ENCODE measurements at regions not wholly inside any gene's neighbourhood (a gene's known extent, or its start where the extent isn't known, plus 50 kb on each side); places are given as distances from the start of the nearest gene placed in this dataset.

DNA sequence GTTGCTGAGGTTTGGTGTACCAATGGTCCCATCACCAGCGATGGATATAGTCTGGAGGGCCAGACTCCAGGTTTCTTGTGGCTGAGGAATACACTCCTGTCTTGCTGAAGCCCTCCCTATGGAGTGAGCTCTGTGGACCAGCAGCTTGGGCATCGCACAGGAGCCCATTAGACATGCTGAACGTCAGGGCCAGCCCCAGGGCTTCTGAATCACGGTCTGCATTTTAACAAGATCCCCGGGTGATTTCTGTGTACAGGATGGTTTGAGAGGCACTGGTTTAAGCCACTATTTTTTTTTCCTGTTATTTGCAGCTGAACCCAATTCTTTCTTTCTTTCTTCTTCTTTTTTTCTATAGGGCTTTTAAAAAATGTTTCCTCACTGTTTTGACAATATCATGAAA is 69.5 kb upstream of the XCR1 start:
- Histone ChIP-seq H3K36me3 (ENCODE audit: control insufficient read depth in 3 of 3, insufficient read depth in 2 of 3, low read depth in 1 of 3, low read length in 3 of 3) (no peaks in the 10 kb centered on the region), H3K27me3 (ENCODE audit: control insufficient read depth in 3 of 3, insufficient read depth in 3 of 3, low read length in 3 of 3) (no peaks in the 10 kb centered on the region), H3K27ac (ENCODE audit: low read depth in 1 of 3, low read length in 2 of 3) (peak overlapping the region in 1 of 3 donors; percentile 45), H3K4me1 (ENCODE audit: control insufficient read depth in 3 of 3, insufficient read depth in 2 of 3, low read depth in 1 of 3, low read length in 2 of 3) (peaks cover 0 to 6% (median 3%) of the 10 kb centered on the region in 3 donors), H3K9me3 (ENCODE audit: control insufficient read depth in 2 of 2, insufficient read depth in 1 of 2, low read depth in 1 of 2, low read length in 1 of 2) (peaks cover 0 to 4% of the 10 kb centered on the region in 2 donors), H3K4me3 (ENCODE audit: low read depth in 1 of 3, low read length in 3 of 3) (no peak overlapping the region)
- FAIRE-seq (no peak), DNase-seq (no peak)
- WGBS, 3 donors, result 80 to 90% (median 87%) methylated on average over 5 of the region's 5 CpGs

DNA sequence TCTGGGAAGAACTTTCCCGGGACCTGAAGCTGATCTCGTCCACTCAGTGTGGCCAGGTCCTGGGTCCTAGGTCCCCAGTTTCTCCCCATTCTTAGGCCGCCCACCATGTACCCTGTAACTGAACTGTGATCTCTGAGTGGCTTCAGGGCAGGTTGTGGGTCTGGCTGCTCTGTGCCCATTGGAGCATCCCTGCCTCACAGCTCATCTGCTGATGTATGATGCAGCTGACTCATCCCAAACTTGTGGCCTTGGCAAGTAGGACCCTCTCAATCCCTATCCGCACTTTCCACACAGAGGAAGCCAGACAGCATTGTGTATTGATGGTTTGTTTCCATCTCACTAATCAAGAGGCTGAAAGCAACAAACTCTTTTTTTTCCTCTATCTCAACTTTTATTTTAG is 69.1 kb upstream of the XCR1 start:
- Histone ChIP-seq H3K9me3 (ENCODE audit: control insufficient read depth in 2 of 2, insufficient read depth in 1 of 2, low read depth in 1 of 2, low read length in 1 of 2) (peaks cover 0 to 3% of the 10 kb centered on the region in 2 donors), H3K4me3 (ENCODE audit: low read depth in 1 of 3, low read length in 3 of 3) (no peak overlapping the region), H3K27ac (ENCODE audit: low read depth in 1 of 3, low read length in 2 of 3) (no peak overlapping the region), H3K36me3 (ENCODE audit: control insufficient read depth in 3 of 3, insufficient read depth in 2 of 3, low read depth in 1 of 3, low read length in 3 of 3) (no peaks in the 10 kb centered on the region), H3K27me3 (ENCODE audit: control insufficient read depth in 3 of 3, insufficient read depth in 3 of 3, low read length in 3 of 3) (no peaks in the 10 kb centered on the region), H3K4me1 (ENCODE audit: control insufficient read depth in 3 of 3, insufficient read depth in 2 of 3, low read depth in 1 of 3, low read length in 2 of 3) (peaks cover 0 to 6% (median 3%) of the 10 kb centered on the region in 3 donors)
- FAIRE-seq, result no peak
- 82 to 96% (median 93%) methylated on average over 4 of the region's 4 CpGs for WGBS, 3 donors
- DNase-seq, result no peak

DNA sequence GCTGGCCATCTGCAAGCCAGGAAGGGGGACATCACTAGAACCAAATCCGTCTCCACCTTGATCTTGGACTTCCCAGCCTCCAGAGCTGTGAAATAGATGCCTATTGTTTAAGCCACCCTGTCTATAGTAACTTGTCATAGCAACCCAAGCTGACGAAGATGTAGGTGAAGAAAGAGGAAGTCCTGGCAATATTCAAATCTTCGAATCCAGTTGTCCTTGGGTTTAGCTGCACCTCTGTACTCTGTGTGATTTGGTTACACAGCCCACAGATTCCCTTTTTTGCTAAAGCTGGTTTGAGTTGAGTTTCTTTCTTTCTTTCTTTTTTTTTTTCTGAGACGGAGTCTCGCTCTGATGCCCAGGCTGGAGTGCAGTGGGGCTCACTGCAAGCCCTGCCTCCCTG is 68.0 kb upstream of the XCR1 start:
- no peaks in the 10 kb centered on the region for H3K36me3 ChIP-seq (ENCODE audit: control insufficient read depth in 3 of 3, insufficient read depth in 2 of 3, low read depth in 1 of 3, low read length in 3 of 3)
- no peak for FAIRE-seq
- H3K27ac ChIP-seq (ENCODE audit: low read depth in 1 of 3, low read length in 2 of 3), result peak overlapping the region in 1 of 3 donors; percentile 57
- DNase-seq, result no peak
- no peaks in the 10 kb centered on the region for H3K27me3 ChIP-seq (ENCODE audit: control insufficient read depth in 3 of 3, insufficient read depth in 3 of 3, low read length in 3 of 3)
- H3K4me3 ChIP-seq (ENCODE audit: low read depth in 1 of 3, low read length in 3 of 3), result no peak overlapping the region
- H3K9me3 ChIP-seq (ENCODE audit: control insufficient read depth in 2 of 2, insufficient read depth in 1 of 2, low read depth in 1 of 2, low read length in 1 of 2), result peaks cover 0 to 3% of the 10 kb centered on the region in 2 donors
- H3K4me1 ChIP-seq (ENCODE audit: control insufficient read depth in 3 of 3, insufficient read depth in 2 of 3, low read depth in 1 of 3, low read length in 2 of 3), result peaks cover 0 to 6% (median 3%) of the 10 kb centered on the region in 3 donors
- WGBS, 3 donors, result 74 to 90% (median 82%) methylated on average over 5 of the region's 5 CpGs

DNA sequence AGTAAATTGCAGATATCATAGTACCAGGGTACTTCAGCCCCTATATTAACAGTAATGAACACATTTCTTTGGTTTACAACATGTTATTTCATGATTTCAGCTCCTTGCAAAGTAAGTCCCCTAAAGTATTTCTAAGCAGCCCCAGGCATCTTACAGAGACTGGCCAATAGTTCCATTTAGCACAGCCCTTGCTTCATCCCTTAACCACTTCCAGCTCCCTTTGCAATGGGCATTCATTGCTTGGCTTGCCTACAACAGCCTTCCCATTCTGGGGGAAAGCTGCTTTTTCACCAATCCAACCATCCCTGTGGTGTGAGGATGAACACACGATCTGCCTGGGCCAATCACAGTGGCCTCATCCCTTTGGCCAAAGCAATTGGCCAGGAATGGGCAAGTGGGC is 67.2 kb upstream of the XCR1 start:
- peaks cover 0 to 6% (median 3%) of the 10 kb centered on the region in 3 donors for H3K4me1 ChIP-seq (ENCODE audit: control insufficient read depth in 3 of 3, insufficient read depth in 2 of 3, low read depth in 1 of 3, low read length in 2 of 3)
- no peak for FAIRE-seq
- WGBS, 3 donors, result 89 to 91% (median 90%) methylated on average over 1 of the region's 1 CpG
- H3K9me3 ChIP-seq (ENCODE audit: control insufficient read depth in 2 of 2, insufficient read depth in 1 of 2, low read depth in 1 of 2, low read length in 1 of 2), result peaks cover 0 to 3% of the 10 kb centered on the region in 2 donors
- H3K36me3 ChIP-seq (ENCODE audit: control insufficient read depth in 3 of 3, insufficient read depth in 2 of 3, low read depth in 1 of 3, low read length in 3 of 3), result no peaks in the 10 kb centered on the region
- no peaks in the 10 kb centered on the region for H3K27me3 ChIP-seq (ENCODE audit: control insufficient read depth in 3 of 3, insufficient read depth in 3 of 3, low read length in 3 of 3)
- no peak overlapping the region for H3K27ac ChIP-seq (ENCODE audit: low read depth in 1 of 3, low read length in 2 of 3)
- no peak overlapping the region for H3K4me3 ChIP-seq (ENCODE audit: low read depth in 1 of 3, low read length in 3 of 3)
- no peak for DNase-seq

DNA sequence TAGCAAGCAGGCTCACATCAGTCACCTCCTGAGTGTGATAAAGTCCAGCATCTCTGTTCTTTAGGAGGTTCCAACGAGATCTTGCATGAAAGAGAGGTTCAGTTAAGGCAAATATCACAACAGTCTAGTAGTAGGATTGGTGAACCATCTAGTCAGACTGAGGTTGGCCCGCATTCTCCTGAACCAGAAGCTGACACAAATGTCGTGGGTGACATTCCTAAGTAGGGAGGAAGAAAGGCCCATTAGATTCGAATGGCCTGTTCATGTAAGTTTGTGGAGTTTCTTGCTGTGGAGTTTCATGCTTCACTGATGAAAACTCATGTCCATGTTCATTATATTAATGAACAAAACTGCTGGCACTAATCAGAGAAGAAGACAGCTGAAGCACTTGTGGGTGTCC is 66.7 kb upstream of the XCR1 start:
- no peak overlapping the region for H3K27ac ChIP-seq (ENCODE audit: low read depth in 1 of 3, low read length in 2 of 3)
- DNase-seq (no peak), FAIRE-seq (no peak)
- peaks cover 0 to 3% of the 10 kb centered on the region in 2 donors for H3K9me3 ChIP-seq (ENCODE audit: control insufficient read depth in 2 of 2, insufficient read depth in 1 of 2, low read depth in 1 of 2, low read length in 1 of 2)
- H3K4me1 ChIP-seq (ENCODE audit: control insufficient read depth in 3 of 3, insufficient read depth in 2 of 3, low read depth in 1 of 3, low read length in 2 of 3), result peaks cover 0 to 6% (median 3%) of the 10 kb centered on the region in 3 donors
- no peaks in the 10 kb centered on the region for H3K36me3 ChIP-seq (ENCODE audit: control insufficient read depth in 3 of 3, insufficient read depth in 2 of 3, low read depth in 1 of 3, low read length in 3 of 3)
- 84 to 92% (median 88%) methylated on average over 4 of the region's 4 CpGs for WGBS, 3 donors
- H3K27me3 ChIP-seq (ENCODE audit: control insufficient read depth in 3 of 3, insufficient read depth in 3 of 3, low read length in 3 of 3), result no peaks in the 10 kb centered on the region
- H3K4me3 ChIP-seq (ENCODE audit: low read depth in 1 of 3, low read length in 3 of 3), result no peak overlapping the region

DNA sequence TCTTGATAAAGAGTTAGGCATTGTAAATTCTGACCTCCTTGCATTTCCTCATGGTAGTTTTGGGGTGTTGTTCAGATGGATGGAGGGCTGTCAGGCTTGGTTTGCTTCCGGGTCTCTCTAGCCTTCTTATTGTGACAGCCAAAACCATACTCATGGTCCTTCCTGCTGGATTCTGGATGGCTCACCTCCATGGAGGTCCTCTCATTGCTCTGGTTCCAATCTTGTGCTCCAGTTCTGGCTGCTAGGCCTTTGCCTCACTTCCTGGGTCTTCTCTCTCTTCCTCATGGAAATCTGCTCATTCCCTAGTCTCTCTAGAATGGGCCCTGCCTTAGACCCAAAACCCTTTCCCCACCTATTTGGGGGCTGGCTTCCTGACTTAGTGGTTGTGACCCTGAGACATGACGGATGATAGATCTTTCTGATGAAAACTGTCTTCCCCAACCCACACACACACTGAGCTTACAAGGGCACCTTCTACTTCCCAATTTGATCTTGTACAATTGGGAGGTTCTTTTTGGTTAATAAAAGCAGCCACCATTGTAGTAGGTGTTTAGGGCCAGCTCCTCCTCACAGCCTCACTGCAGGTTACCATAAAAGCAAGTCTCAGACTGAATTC is 66.2 kb upstream of the XCR1 start:
- peaks cover 0 to 6% (median 0%) of the 10 kb centered on the region in 3 donors for H3K4me1 ChIP-seq (ENCODE audit: control insufficient read depth in 3 of 3, insufficient read depth in 2 of 3, low read depth in 1 of 3, low read length in 2 of 3)
- no peak overlapping the region for H3K4me3 ChIP-seq (ENCODE audit: low read depth in 1 of 3, low read length in 3 of 3)
- H3K36me3 ChIP-seq (ENCODE audit: control insufficient read depth in 3 of 3, insufficient read depth in 2 of 3, low read depth in 1 of 3, low read length in 3 of 3), result no peaks in the 10 kb centered on the region
- FAIRE-seq (no peak), DNase-seq (no peak)
- no peak overlapping the region for H3K27ac ChIP-seq (ENCODE audit: low read depth in 1 of 3, low read length in 2 of 3)
- no peaks in the 10 kb centered on the region for H3K27me3 ChIP-seq (ENCODE audit: control insufficient read depth in 3 of 3, insufficient read depth in 3 of 3, low read length in 3 of 3)
- H3K9me3 ChIP-seq (ENCODE audit: control insufficient read depth in 2 of 2, insufficient read depth in 1 of 2, low read depth in 1 of 2, low read length in 1 of 2), result peaks cover 0 to 3% of the 10 kb centered on the region in 2 donors
- 88 to 94% (median 92%) methylated on average over 2 of the region's 2 CpGs for WGBS, 3 donors

DNA sequence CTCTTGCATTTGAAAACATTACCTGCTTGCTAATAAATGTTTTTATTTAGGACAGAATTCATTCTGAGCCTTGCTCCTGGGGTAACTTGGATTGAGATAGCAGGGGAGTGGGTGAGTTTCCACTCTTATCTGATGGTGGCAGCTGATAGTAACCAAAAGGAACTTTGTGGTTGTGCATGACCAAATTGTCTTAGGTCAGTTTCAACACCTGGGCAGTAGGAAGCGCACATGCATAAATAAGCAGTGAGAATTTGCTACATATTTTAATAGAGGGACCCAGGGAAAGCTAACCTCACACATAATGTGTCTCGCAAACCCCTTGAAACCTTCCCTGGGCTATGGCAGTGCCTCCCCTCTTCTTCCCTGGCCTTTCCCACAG is 65.4 kb upstream of the XCR1 start:
- DNase-seq, result no peak
- 77 to 100% (median 79%) methylated on average over 2 of the region's 2 CpGs for WGBS, 3 donors

DNA sequence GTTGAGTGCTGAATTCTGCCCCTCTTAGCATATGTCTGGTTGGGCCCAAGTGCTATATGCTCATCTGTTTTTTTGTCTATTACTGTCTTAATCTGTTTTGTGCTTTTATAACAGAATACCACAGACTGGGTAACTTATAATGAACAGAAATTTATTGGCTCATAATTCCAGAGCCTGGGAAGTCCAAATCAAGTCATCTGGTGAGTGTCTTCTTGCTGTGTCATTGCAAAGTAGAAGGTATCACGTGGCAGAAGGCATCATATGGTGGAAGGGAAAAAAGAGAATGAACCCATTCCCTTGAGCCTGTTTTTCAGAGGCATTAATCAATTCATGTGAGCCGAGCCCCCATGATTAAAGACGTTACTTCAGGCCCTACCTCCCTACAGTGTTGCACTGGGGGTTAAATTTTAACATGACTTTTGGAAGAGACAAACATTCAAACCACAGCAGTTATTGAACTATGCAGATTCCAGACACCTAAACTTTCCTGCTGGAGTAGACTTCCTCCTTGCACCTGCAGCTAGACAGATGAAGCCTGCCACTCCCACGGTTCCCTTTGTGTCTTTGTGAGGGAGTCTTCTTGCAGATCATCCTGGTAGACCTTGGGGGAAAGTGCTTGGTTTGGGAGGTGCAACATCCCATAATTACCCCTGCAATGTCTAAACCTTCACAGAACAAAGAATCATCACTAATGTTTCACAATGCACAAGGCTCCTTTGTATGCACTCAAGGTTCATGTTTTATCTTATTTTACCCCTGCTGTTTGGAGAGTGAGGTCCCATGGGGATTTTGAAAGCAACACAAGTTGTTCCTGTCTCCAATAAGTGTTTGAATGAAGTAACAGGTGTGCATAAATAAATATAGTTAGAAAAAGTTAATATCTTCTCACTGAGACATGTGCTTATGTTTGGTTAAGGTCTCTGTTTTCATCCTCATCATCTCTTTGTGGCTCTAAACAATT is 64.7 kb upstream of the XCR1 start:
- Histone ChIP-seq H3K27me3 (ENCODE audit: control insufficient read depth in 3 of 3, insufficient read depth in 3 of 3, low read length in 3 of 3) (no peaks in the 10 kb centered on the region), H3K4me3 (ENCODE audit: low read depth in 1 of 3, low read length in 3 of 3) (no peak overlapping the region), H3K27ac (ENCODE audit: low read depth in 1 of 3, low read length in 2 of 3) (no peak overlapping the region), H3K4me1 (ENCODE audit: control insufficient read depth in 3 of 3, insufficient read depth in 2 of 3, low read depth in 1 of 3, low read length in 2 of 3) (no peaks in the 10 kb centered on the region), H3K36me3 (ENCODE audit: control insufficient read depth in 3 of 3, insufficient read depth in 2 of 3, low read depth in 1 of 3, low read length in 3 of 3) (no peaks in the 10 kb centered on the region), H3K9me3 (ENCODE audit: control insufficient read depth in 2 of 2, insufficient read depth in 1 of 2, low read depth in 1 of 2, low read length in 1 of 2) (peaks cover 0 to 3% of the 10 kb centered on the region in 2 donors)
- 24 to 58% (median 45%) methylated on average over 4 of the region's 4 CpGs for WGBS, 3 donors
- DNase-seq (no peak), FAIRE-seq (no peak)

More for the DNA sequence above, 65.4 kb upstream of the XCR1 start:
- Histone ChIP-seq H3K4me3 (ENCODE audit: low read depth in 1 of 3, low read length in 3 of 3) (no peak overlapping the region), H3K36me3 (ENCODE audit: control insufficient read depth in 3 of 3, insufficient read depth in 2 of 3, low read depth in 1 of 3, low read length in 3 of 3) (no peaks in the 10 kb centered on the region), H3K9me3 (ENCODE audit: control insufficient read depth in 2 of 2, insufficient read depth in 1 of 2, low read depth in 1 of 2, low read length in 1 of 2) (peaks cover 0 to 3% of the 10 kb centered on the region in 2 donors), H3K27ac (ENCODE audit: low read depth in 1 of 3, low read length in 2 of 3) (peak overlapping the region in 1 of 3 donors; percentile 39), H3K4me1 (ENCODE audit: control insufficient read depth in 3 of 3, insufficient read depth in 2 of 3, low read depth in 1 of 3, low read length in 2 of 3) (peaks cover 0 to 6% (median 0%) of the 10 kb centered on the region in 3 donors), H3K27me3 (ENCODE audit: control insufficient read depth in 3 of 3, insufficient read depth in 3 of 3, low read length in 3 of 3) (no peaks in the 10 kb centered on the region)
- no peak for FAIRE-seq

Measured in small intestine (tissue), 7 donors.